ENCODE measurements at regions not wholly inside any gene's neighbourhood (a gene's known extent, or its start where the extent isn't known, plus 50 kb on each side); places are given as distances from the start of the nearest gene placed in this dataset.

DNA sequence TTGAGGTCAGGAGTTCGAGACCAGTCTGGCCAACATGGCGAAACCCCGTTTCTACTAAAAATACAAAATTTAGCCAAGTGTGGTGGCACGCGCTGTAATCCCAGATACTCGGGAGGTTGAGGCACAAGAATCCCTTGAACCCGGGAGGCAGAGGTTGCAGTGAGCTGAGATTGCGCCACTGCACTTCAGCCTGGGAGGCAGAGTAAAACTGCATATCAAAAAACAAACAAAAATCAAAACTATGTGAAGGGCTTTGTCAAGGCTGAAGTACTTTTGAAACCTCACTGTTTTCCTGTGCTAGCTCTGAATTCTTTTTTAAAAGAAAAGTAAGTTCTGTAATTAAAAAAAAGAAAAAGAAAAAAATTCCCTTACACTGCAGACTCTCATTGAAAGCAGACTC is 65.1 kb upstream of the KLF4 start:
- TF ChIP-seq POLR2A (IDR thresholded peaks at IDR 0.05), result no peak
- TF ChIP-seq, protein P1, sequence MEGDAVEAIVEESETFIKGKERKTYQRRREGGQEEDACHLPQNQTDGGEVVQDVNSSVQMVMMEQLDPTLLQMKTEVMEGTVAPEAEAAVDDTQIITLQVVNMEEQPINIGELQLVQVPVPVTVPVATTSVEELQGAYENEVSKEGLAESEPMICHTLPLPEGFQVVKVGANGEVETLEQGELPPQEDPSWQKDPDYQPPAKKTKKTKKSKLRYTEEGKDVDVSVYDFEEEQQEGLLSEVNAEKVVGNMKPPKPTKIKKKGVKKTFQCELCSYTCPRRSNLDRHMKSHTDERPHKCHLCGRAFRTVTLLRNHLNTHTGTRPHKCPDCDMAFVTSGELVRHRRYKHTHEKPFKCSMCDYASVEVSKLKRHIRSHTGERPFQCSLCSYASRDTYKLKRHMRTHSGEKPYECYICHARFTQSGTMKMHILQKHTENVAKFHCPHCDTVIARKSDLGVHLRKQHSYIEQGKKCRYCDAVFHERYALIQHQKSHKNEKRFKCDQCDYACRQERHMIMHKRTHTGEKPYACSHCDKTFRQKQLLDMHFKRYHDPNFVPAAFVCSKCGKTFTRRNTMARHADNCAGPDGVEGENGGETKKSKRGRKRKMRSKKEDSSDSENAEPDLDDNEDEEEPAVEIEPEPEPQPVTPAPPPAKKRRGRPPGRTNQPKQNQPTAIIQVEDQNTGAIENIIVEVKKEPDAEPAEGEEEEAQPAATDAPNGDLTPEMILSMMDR (IDR thresholded peaks at IDR 0.05), result no peak
